IPS DF 6.9 (cell line): ENCODE measurements at regions not wholly inside any gene's neighbourhood (a gene's known extent, or its start where the extent isn't known, plus 50 kb on each side); places are given as distances from the start of the nearest gene placed in this dataset.
A peak's percentile ranks its signal among the peaks of the same experiment; 100 is the strongest.

Experiments
- DNase-seq: peaks from one replicate; pipeline ENCODE4 v3.0.0-alpha.2; 2013; ENCODE audit warnings: low read depth, low spot score
- H3K27ac ChIP-seq: one replicate; pipeline ENCODE4 v1.5.1; 2013; ENCODE audit warnings: low read length, control low read depth
- H3K27me3 ChIP-seq: 2 replicates; pipeline ENCODE4 v1.6.1; 2013; ENCODE audit warnings: mild to moderate bottlenecking, low read length; ENCODE audit not compliant: control insufficient read depth, insufficient read depth
- H3K36me3 ChIP-seq: 2 replicates; pipeline ENCODE4 v1.6.1; 2013; ENCODE audit warnings: low read length; ENCODE audit not compliant: control insufficient read depth, insufficient read depth
- H3K4me1 ChIP-seq: 2 replicates; pipeline ENCODE4 v1.6.1; 2013; ENCODE audit warnings: low read length; ENCODE audit not compliant: control insufficient read depth, insufficient read depth
- H3K4me3 ChIP-seq: 2 replicates; pipeline ENCODE4 v1.5.1; 2013; ENCODE audit warnings: mild to moderate bottlenecking, low read length
- H3K9me3 ChIP-seq: 2 replicates; pipeline ENCODE4 v1.6.1; 2013; ENCODE audit warnings: low read length, inconsistent platforms; ENCODE audit not compliant: control insufficient read depth, insufficient read depth
- WGBS: extraction: QIAGEN DNeasy Blood & Tissue Kit; methylation state at CpG from one replicate; pipeline ENCODE4 v1.1.7; 2013; ENCODE audit warnings: mixed read lengths, missing lambda C conversion rate; ENCODE audit not compliant: insufficient read length, insufficient coverage; 5-methylcytosine and 5-hydroxymethylcytosine counted together

DNA sequence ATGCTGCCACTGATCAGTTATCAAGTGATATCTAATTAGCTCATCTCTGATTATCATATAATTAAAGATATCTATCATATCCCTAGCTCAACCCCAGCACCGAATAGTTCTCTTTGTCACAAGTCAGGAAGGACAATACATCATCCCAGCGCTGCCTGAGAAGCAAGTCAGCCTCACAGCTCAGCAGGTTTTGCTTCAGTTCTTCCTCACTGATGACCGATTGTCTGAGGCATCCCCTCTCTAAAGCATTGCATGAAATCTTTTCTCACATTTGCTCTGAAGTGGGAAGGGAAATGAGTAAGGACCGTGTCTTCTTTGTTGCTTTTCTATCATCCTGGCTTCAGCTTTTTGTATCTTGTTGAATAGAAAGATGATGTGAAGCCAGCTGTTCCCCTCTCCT lies 247.9 kb downstream of the CMPK2 start:
- WGBS: no CpG with 5 or more reads among the region's 4 CpGs
- DNase-seq: no peak
- Histone ChIP-seq H3K4me1 (no peaks in the 10 kb centered on the region), H3K27me3 (no peaks in the 10 kb centered on the region), H3K27ac (no peak overlapping the region), H3K4me3 (no peak overlapping the region), H3K36me3 (no peaks in the 10 kb centered on the region), H3K9me3 (no peaks in the 10 kb centered on the region)

DNA sequence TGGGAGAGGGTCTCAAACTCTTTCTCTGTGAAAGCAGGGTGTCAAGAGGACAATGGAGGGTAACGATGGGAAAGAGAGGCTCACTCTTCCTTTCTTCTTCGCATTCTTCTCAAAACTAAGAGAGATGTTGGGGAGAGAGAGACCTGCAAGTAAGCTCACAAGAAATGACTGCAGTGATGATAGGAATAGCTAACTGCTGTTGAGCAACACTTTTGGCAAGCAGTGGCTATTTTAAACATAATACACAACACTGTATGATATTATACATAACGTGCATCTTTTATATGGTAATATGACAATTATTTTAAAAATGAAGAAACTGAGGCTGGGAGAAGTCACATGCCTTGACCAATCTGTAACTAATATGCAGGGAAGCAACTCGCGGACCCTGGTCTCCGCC lies 247.5 kb downstream of the CMPK2 start:
- no CpG with 5 or more reads among the region's 6 CpGs for WGBS
- Histone ChIP-seq H3K27ac (no peak overlapping the region), H3K4me3 (no peak overlapping the region), H3K4me1 (no peaks in the 10 kb centered on the region), H3K9me3 (no peaks in the 10 kb centered on the region), H3K36me3 (no peaks in the 10 kb centered on the region), H3K27me3 (no peaks in the 10 kb centered on the region)
- DNase-seq: no peak

DNA sequence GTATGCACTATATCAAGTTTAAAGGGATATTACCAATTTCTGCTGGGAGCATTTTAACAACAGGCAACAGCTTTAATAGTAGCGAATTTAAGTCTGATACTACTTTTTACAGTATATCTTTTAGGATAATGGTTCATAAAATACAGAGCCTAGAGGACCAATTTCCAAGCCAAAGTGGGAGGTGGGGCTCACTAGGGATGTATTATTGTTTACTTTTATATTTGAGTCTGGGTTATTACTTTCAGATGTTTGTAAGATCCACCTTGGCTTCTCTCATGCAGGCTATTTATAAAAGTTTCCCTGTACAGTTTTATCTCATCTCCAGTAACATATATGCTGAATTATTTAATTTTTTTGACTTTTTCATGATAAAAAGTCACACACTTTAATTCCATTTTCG lies 242.0 kb downstream of the CMPK2 start:
- H3K4me3 ChIP-seq: no peak overlapping the region
- WGBS: no CpG with 5 or more reads among the region's 2 CpGs
- DNase-seq: no peak
- no peaks in the 10 kb centered on the region for H3K4me1 ChIP-seq
- H3K9me3 ChIP-seq: no peaks in the 10 kb centered on the region
- no peaks in the 10 kb centered on the region for H3K27me3 ChIP-seq
- no peaks in the 10 kb centered on the region for H3K36me3 ChIP-seq
- no peak overlapping the region for H3K27ac ChIP-seq

DNA sequence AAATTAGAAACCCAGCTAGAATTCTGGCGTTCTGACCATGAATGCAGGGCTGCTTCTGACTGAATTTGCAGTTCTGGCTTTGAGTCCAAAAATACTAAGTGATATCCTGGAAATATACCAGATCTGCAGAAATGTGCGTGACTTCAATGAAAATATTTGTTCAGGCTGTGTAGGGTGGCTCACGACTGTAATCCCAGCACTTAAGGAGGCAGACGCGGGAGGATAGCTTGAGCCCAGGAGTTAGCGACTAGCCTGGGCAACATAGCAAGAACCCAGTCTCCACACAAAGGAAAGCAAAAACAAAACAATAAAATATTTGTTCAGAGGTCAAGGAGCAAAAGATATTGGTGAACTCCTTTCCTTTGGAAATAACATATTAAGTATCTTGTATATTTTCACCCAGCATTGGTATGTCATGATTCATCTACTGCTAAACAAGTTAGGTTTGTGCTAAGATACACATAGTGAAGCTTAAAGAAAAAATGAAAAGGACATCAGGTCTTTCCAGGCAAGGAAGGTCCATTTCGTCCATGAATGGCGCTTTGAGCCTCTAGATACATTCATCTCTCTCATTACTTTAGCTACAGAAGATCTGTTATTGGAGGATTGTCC lies 239.2 kb downstream of the CMPK2 start:
- Histone ChIP-seq H3K4me3 (no peak overlapping the region), H3K36me3 (no peaks in the 10 kb centered on the region), H3K27ac (no peak overlapping the region), H3K4me1 (no peaks in the 10 kb centered on the region), H3K27me3 (no peaks in the 10 kb centered on the region), H3K9me3 (no peaks in the 10 kb centered on the region)
- DNase-seq: no peak
- WGBS: no CpG with 5 or more reads among the region's 8 CpGs

DNA sequence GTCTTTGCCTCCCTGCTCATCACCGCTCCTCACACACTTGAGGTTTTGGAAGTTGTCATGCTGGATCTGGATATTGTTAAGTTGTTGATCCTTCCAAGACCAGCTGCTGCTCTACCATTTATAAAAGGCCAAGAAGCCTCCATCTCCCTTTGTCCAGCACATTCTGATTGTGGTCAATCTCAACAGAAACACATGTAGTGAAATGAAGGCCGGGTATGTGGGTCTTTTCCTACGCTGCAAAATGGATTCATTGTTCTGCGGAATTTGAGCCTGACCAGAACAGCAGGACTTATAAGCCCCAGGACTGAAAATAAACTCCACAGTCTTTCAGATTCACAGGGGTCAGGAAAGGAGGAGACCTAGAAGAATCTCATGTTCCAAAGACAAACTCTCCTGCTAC lies 238.4 kb downstream of the CMPK2 start:
- no peaks in the 10 kb centered on the region for H3K27me3 ChIP-seq
- WGBS: no CpG with 5 or more reads among the region's 4 CpGs
- H3K9me3 ChIP-seq: no peaks in the 10 kb centered on the region
- H3K36me3 ChIP-seq: no peaks in the 10 kb centered on the region
- DNase-seq: no peak
- no peak overlapping the region for H3K4me3 ChIP-seq
- H3K27ac ChIP-seq: no peak overlapping the region
- no peaks in the 10 kb centered on the region for H3K4me1 ChIP-seq

DNA sequence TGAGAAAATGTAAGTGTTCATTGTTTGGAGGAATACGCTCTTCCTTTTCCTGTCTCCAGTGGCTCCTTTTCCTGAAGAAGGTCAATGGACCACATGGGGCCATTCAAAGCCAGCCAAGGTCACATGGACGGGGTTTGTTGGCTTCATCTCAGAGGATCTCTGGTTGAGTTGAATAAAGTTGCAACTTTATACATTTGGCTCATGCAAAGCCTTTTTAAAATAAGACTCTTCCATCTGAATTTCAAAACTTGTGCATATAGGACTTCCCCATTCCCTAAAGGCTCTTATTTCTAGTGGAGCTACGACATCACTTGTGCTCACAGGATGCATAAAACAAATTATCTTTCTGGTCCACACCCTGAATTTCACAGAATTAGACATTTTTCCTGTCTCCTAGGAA lies 235.5 kb downstream of the CMPK2 start:
- Histone ChIP-seq H3K9me3 (no peaks in the 10 kb centered on the region), H3K4me3 (no peak overlapping the region), H3K36me3 (no peaks in the 10 kb centered on the region), H3K27me3 (no peaks in the 10 kb centered on the region), H3K27ac (no peak overlapping the region), H3K4me1 (no peaks in the 10 kb centered on the region)
- no CpG with 5 or more reads among the region's 3 CpGs for WGBS
- DNase-seq: no peak

DNA sequence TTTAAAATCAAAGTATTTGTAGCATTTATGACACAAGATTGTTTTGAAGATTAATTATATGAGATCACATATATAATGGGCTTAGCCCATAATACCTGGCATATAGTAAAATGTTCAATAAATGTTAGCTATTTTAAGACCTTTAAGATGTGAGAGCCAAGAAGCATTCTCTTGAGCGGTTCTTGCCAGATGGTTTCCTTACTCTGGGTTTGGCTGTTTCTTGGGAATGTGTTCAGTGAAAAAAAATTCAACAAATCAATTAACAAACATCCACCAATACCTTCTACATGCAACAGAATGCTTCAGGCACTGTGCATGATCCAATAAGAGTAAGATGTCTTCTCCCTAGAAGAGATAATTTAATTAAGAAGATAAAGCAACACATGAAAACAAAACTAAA lies 230.4 kb downstream of the CMPK2 start:
- H3K27me3 ChIP-seq: no peaks in the 10 kb centered on the region
- no peak for DNase-seq
- no peak overlapping the region for H3K27ac ChIP-seq
- no peaks in the 10 kb centered on the region for H3K36me3 ChIP-seq
- H3K9me3 ChIP-seq: no peaks in the 10 kb centered on the region
- no CpG with 5 or more reads among the region's 1 CpG for WGBS
- H3K4me1 ChIP-seq: peaks cover 3% of the 10 kb centered on the region; the same call in 1 of the 2 replicates
- H3K4me3 ChIP-seq: no peak overlapping the region

DNA sequence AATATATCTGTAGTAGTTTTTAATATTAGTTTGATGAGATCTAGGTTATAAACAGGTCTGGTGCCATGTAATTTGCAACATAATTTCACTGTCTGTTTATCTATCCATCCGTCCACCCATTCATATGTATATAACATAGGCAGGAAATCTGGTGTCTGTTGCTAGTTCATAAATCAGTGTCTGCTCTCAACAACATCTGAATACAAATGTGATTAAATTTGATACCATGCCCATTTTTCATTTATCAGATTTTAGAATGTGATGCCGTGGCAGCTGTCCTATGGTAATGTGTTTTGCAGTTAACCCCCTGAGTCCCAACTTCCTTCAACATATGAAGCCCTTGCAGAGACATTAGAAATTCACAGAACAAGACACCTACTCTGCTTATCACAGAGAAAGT lies 228.4 kb downstream of the CMPK2 start:
- Histone ChIP-seq H3K4me1 (peaks cover 4% of the 10 kb centered on the region; the same call in 1 of the 2 replicates), H3K27me3 (no peaks in the 10 kb centered on the region), H3K27ac (no peak overlapping the region), H3K9me3 (no peaks in the 10 kb centered on the region), H3K36me3 (no peaks in the 10 kb centered on the region), H3K4me3 (no peak overlapping the region)
- no CpG with 5 or more reads among the region's 2 CpGs for whole genome bisulfite sequencing
- no peak for DNase-seq

DNA sequence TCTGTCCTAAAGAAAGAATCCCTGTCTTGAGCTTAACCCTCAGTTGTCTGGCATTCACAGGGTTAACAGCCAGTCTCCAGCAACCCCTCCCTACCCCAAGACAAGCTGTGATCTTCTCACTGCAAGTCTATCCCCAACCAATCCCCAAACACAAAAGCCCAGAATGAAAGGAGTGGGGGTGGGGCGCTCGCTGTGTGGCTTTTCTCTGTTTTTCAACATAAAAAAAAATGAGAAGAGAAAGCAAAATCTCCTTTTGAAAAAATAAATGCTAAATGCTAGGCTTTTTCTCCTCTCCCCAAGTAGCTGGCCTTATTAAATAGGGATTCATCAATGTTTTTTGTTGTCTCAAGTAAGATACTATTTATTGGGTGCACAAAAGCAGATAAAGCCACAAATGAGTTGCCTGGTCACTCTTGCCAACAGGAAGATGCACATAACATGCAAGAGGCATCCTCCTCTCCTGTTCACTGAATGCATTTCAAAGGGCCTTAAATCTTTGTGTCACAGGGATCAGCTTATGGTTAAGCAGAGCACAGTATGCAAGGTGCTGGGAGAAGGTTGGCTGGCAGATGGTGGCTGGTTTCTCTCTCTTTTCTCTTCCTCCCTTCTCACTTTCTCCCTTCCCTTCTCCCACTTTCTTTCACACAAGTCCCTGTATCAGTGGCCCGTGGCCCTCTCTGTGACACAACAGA lies 225.6 kb downstream of the CMPK2 start:
- peaks cover 4% of the 10 kb centered on the region; the same call in 1 of the 2 replicates for H3K4me1 ChIP-seq
- peak; percentile 75 for DNase-seq
- WGBS: no CpG with 5 or more reads among the region's 3 CpGs
- peak overlapping the region; percentile 18 for H3K27ac ChIP-seq
- no peak overlapping the region for H3K4me3 ChIP-seq
- no peaks in the 10 kb centered on the region for H3K27me3 ChIP-seq
- H3K9me3 ChIP-seq: no peaks in the 10 kb centered on the region
- no peaks in the 10 kb centered on the region for H3K36me3 ChIP-seq

DNA sequence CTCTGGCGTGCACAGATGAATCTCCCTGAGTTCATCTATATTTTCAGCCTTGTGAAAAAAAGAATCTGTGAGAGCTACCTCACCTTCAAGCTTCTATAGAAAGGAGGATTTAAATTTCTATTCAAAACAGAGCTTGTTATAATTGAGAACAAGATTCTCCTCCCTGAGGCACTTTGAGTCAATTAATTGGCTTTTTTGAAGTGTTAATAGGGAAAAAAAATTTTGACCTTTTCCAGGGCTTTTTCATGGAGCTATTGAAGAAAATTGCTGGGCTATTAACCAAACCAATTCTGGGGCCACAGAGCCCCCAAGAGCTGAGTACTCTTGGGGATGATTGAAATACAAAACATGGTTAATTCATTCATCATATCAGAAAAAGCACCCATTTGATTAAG lies 225.1 kb downstream of the CMPK2 start:
- WGBS: no CpG with 5 or more reads among the region's 1 CpG
- peak overlapping the region; percentile 18 for H3K27ac ChIP-seq
- peaks cover 4% of the 10 kb centered on the region; the same call in 1 of the 2 replicates for H3K4me1 ChIP-seq
- H3K36me3 ChIP-seq: no peaks in the 10 kb centered on the region
- no peaks in the 10 kb centered on the region for H3K9me3 ChIP-seq
- no peak for DNase-seq
- no peaks in the 10 kb centered on the region for H3K27me3 ChIP-seq
- no peak overlapping the region for H3K4me3 ChIP-seq

DNA sequence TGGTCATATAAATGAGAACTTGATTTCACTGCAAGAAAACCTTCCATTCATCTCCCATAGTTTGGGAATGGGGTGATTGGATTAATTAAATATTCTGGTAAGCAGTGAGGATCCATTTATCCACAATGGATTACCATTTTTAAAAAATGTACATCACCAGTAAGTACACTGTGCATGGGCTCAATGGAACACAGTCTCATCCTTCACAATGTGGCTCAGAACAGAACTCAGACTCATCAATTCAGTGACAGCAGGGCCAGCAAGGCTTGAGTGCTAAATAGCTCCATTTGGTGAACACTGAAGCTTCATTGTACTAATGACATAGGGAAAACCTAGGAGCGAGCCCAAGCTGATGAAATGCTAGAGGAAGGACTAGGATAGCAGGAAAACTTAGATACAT lies 223.8 kb downstream of the CMPK2 start:
- H3K27me3 ChIP-seq: no peaks in the 10 kb centered on the region
- H3K36me3 ChIP-seq: no peaks in the 10 kb centered on the region
- WGBS: no CpG with 5 or more reads among the region's 1 CpG
- H3K27ac ChIP-seq: no peak overlapping the region
- peaks cover 4% of the 10 kb centered on the region; the same call in 1 of the 2 replicates for H3K4me1 ChIP-seq
- H3K4me3 ChIP-seq: no peak overlapping the region
- no peak for DNase-seq
- H3K9me3 ChIP-seq: no peaks in the 10 kb centered on the region
